Smooth muscle cell (in vitro differentiated cells): ENCODE measurements at regions not wholly inside any gene's neighbourhood (a gene's known extent, or its start where the extent isn't known, plus 50 kb on each side); places are given as distances from the start of the nearest gene placed in this dataset.

Experiments
- DNase-seq: peaks from one replicate; lab custom pipeline; 2025; ENCODE audit not compliant: unreplicated experiment; lab: John Stamatoyannopoulos, UW
- H2AFZ ChIP-seq: fragments of 200-600 bp; sonication (generic); 2 replicates; pipeline ENCODE4 v1.6.0; 2016; ENCODE audit warnings: antibody characterized with exemption, low read depth, mild to moderate bottlenecking
- H3F3A ChIP-seq: fragments of 200-600 bp; sonication (generic); 2 replicates; pipeline ENCODE4 v1.6.0; 2017; ENCODE audit warnings: antibody characterized with exemption, low read depth
- H3K27ac ChIP-seq: fragments of 200-600 bp; sonication (generic); 2 replicates; pipeline ENCODE4 v1.5.1; 2016; ENCODE audit warnings: low read depth, mild to moderate bottlenecking
- H3K27me3 ChIP-seq: fragments of 200-600 bp; sonication (generic); 2 replicates; pipeline ENCODE4 v1.6.1; 2016; ENCODE audit warnings: low read depth, mild to moderate bottlenecking
- H3K36me3 ChIP-seq: fragments of 200-600 bp; sonication (generic); 2 replicates; pipeline ENCODE4 v1.5.1; 2016; ENCODE audit warnings: low read depth
- H3K4me1 ChIP-seq: fragments of 200-600 bp; sonication (generic); 2 replicates; pipeline ENCODE4 v1.5.1; 2016; ENCODE audit warnings: low read depth
- H3K4me2 ChIP-seq: fragments of 200-600 bp; sonication (generic); 2 replicates; pipeline ENCODE4 v1.6.0; 2016; ENCODE audit warnings: mild to moderate bottlenecking
- H3K4me3 ChIP-seq: fragments of 200-600 bp; sonication (generic); 2 replicates; pipeline ENCODE4 v1.5.1; 2016; ENCODE audit warnings: mild to moderate bottlenecking
- H3K79me2 ChIP-seq: fragments of 200-600 bp; sonication (generic); 2 replicates; pipeline ENCODE4 v1.6.0; 2016; ENCODE audit warnings: low read depth, mild to moderate bottlenecking
- H3K9ac ChIP-seq: fragments of 200-600 bp; sonication (generic); 2 replicates; pipeline ENCODE4 v1.6.0; 2016; ENCODE audit warnings: low read depth
- H3K9me3 ChIP-seq: fragments of 200-600 bp; sonication (generic); replicated peaks from 2 replicates; pipeline ENCODE4 v1.5.1; 2016; ENCODE audit warnings: low read depth
- H4K20me1 ChIP-seq: fragments of 200-600 bp; sonication (generic); 2 replicates; pipeline ENCODE4 v1.6.0; 2016; ENCODE audit warnings: low read depth
- WGBS: methylation state at CpG from one replicate; pipeline ENCODE4 v1.1.7; 2016; ENCODE audit warnings: low lambda C conversion rate; 5-methylcytosine and 5-hydroxymethylcytosine counted together
- TF ChIP-seq, protein P1 (sequence below): fragments of 200-600 bp; sonication (generic); IDR thresholded peaks from 2 replicates; pipeline ENCODE4 v1.5.1; 2017; ENCODE audit warnings: borderline replicate concordance, mild to moderate bottlenecking, antibody characterized with exemption; ENCODE audit not compliant: insufficient read depth, poor library complexity, severe bottlenecking

DNA sequence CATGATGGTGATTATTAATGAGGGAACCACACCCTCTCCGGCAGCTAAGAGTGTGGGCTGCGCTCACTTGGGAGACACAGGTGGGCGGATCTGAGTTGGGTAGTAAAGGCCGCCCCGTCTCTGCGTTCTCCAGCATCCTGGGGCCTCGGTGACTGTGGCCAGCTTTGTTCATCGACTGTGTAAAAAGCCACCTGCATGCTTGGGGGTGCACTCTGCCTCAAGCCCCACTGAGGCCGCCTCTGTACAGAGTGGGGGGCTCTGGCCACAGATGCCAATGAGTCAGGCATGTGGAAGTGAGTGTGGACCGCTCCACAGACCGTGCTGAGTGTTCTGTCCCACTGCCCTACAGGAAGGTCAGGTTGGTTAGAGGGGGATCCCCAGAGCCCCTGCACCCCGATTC lies 192.7 kb downstream of the SHANK2 start:
- no peak overlapping the region for H3K4me2 ChIP-seq
- H3K79me2 ChIP-seq = no peaks in the 10 kb centered on the region
- no peak overlapping the region for H3K27ac ChIP-seq
- TF ChIP-seq, protein P1, sequence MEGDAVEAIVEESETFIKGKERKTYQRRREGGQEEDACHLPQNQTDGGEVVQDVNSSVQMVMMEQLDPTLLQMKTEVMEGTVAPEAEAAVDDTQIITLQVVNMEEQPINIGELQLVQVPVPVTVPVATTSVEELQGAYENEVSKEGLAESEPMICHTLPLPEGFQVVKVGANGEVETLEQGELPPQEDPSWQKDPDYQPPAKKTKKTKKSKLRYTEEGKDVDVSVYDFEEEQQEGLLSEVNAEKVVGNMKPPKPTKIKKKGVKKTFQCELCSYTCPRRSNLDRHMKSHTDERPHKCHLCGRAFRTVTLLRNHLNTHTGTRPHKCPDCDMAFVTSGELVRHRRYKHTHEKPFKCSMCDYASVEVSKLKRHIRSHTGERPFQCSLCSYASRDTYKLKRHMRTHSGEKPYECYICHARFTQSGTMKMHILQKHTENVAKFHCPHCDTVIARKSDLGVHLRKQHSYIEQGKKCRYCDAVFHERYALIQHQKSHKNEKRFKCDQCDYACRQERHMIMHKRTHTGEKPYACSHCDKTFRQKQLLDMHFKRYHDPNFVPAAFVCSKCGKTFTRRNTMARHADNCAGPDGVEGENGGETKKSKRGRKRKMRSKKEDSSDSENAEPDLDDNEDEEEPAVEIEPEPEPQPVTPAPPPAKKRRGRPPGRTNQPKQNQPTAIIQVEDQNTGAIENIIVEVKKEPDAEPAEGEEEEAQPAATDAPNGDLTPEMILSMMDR = no peak
- H3K9me3 ChIP-seq = no peaks in the 10 kb centered on the region
- H3K4me1 ChIP-seq = no peaks in the 10 kb centered on the region
- H3K4me3 ChIP-seq = no peak overlapping the region
- DNase-seq = no peak
- 90% methylated on average over 12 of the region's 12 CpGs for WGBS
- no peak overlapping the region for H2AFZ ChIP-seq
- H4K20me1 ChIP-seq = no peaks in the 10 kb centered on the region
- H3K27me3 ChIP-seq = no peaks in the 10 kb centered on the region
- H3K36me3 ChIP-seq = no peaks in the 10 kb centered on the region
- no peaks in the 10 kb centered on the region for H3F3A ChIP-seq
- H3K9ac ChIP-seq = no peak overlapping the region

DNA sequence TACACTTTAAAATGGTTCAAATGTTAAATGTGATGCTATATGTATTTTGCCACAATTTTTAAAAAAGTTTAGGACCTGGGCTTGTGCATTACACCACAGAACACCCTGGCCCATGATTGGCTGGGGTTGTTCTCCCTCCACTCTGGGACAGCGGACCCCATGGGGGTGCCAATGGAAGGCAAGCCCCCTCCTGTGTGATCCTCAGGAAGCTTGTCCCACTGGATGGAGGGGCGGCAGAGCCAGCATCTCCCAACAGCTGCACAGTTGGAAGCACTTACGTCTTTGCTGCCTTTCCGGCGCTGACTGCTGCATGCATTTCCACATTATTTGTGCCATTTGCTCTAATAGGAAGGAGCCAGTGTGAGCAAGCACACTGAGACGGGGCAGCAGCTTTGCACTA lies 196.5 kb downstream of the SHANK2 start:
- 95% methylated on average over 6 of the region's 6 CpGs for WGBS

More for the DNA sequence above, 196.5 kb downstream of the SHANK2 start:
- no peak for DNase-seq
- TF ChIP-seq, protein P1 = no peak
- Histone ChIP-seq H2AFZ (no peak overlapping the region), H3K4me3 (no peak overlapping the region), H3K9ac (no peak overlapping the region), H3K4me2 (no peak overlapping the region), H4K20me1 (no peaks in the 10 kb centered on the region), H3K4me1 (no peaks in the 10 kb centered on the region), H3K9me3 (no peaks in the 10 kb centered on the region), H3K36me3 (no peaks in the 10 kb centered on the region), H3F3A (no peaks in the 10 kb centered on the region), H3K79me2 (no peaks in the 10 kb centered on the region), H3K27ac (no peak overlapping the region), H3K27me3 (no peaks in the 10 kb centered on the region)
